SK-N-SH (cell line): ENCODE measurements at regions not wholly inside any gene's neighbourhood (a gene's known extent, or its start where the extent isn't known, plus 50 kb on each side); places are given as distances from the start of the nearest gene placed in this dataset.

Experiments
- CTCF ChIA-PET: fragments of 300-600, 350-600 bp; formaldehyde crosslinking; extraction: SDS; loops from one replicate; lab custom pipeline; 2021; lab: Yijun Ruan, JAX
- POLR2A ChIA-PET: fragments of 350-600 bp; sonication (Branson Sonifier 250); formaldehyde crosslinking; extraction: SDS; loops from one replicate; lab custom pipeline; 2020; ENCODE audit warnings: antibody characterized with exemption, inconsistent platforms; lab: Yijun Ruan, JAX
- DNase-seq: peaks from one replicate; pipeline ENCODE4 v3.0.0; 2012
- H2AFZ ChIP-seq: fragments of 200-600 bp; sonication (generic); 2 replicates; pipeline ENCODE4 v1.8.1; 2016; ENCODE audit warnings: antibody characterized with exemption, mild to moderate bottlenecking, low read depth
- H3F3A ChIP-seq: fragments of 200-600 bp; sonication (generic); replicated peaks from 2 replicates; pipeline ENCODE3; 2016; ENCODE audit warnings: antibody characterized with exemption, mild to moderate bottlenecking; ENCODE audit not compliant: insufficient read depth
- H3K27ac ChIP-seq, 2 experiments: fragments of 200-500 bp in 1 of 2; fragments of 200-600 bp in 1 of 2; sonication (Bioruptor generic) in 1 of 2; sonication (generic), shearing (Covaris generic) in 1 of 2; 2 replicates each; pipeline versions ENCODE4 v1.5.1 to v1.6.1; 2014 to 2016; ENCODE audit warnings: low read depth in 2 of 2, inconsistent platforms in 1 of 2, low read length in 1 of 2, mild to moderate bottlenecking in 1 of 2, mixed read lengths in 1 of 2
- H3K27me3 ChIP-seq: fragments of 200-600 bp; sonication (generic), shearing (Covaris generic); 2 replicates; pipeline ENCODE4 v1.6.1; 2016; ENCODE audit warnings: mixed run types; ENCODE audit not compliant: insufficient read depth
- H3K36me3 ChIP-seq, 2 experiments: fragments of 200-500 bp in 1 of 2; fragments of 200-600 bp in 1 of 2; sonication (Bioruptor generic) in 1 of 2; sonication (generic) in 1 of 2; replicated peaks in 1 of 2; 2 replicates each; pipeline versions ENCODE3 to v1.5.1; 2014 to 2016; ENCODE audit warnings: low read length in 1 of 2, mild to moderate bottlenecking in 1 of 2; ENCODE audit not compliant: insufficient read depth in 2 of 2, control insufficient read depth in 1 of 2
- H3K4me1 ChIP-seq, 2 experiments: fragments of 200-500 bp in 1 of 2; fragments of 200-600 bp in 1 of 2; sonication (Bioruptor generic) in 1 of 2; sonication (generic), shearing (Covaris generic) in 1 of 2; 2 replicates each; pipeline versions ENCODE4 v1.5.1 to v1.6.1; 2014 to 2016; ENCODE audit warnings: low read depth in 1 of 2, low read length in 1 of 2, mixed run types in 1 of 2; ENCODE audit not compliant: insufficient read depth in 2 of 2, control insufficient read depth in 1 of 2
- H3K4me2 ChIP-seq: fragments of 200-600 bp; sonication (generic), shearing (Covaris generic); 2 replicates; pipeline ENCODE4 v1.6.1; 2017; ENCODE audit warnings: mixed run types
- H3K4me3 ChIP-seq, 2 experiments: fragments of 200-500 bp in 1 of 2; fragments of 200-600 bp in 1 of 2; sonication (Bioruptor generic) in 1 of 2; sonication (generic), shearing (Covaris generic) in 1 of 2; 2 replicates each; pipeline versions ENCODE4 v1.5.1 to v1.8.1; 2014 to 2016; ENCODE audit warnings: low read depth in 2 of 2, inconsistent platforms in 1 of 2, low read length in 1 of 2, mild to moderate bottlenecking in 1 of 2, mixed read lengths in 1 of 2, moderate library complexity in 1 of 2
- H3K79me2 ChIP-seq: fragments of 200-600 bp; sonication (generic); 2 replicates; pipeline ENCODE4 v1.8.1; 2017; ENCODE audit warnings: mild to moderate bottlenecking; ENCODE audit not compliant: insufficient read depth
- H3K9ac ChIP-seq: fragments of 200-600 bp; sonication (generic); 2 replicates; pipeline ENCODE4 v1.6.1; 2017; ENCODE audit warnings: mixed run types
- H3K9me2 ChIP-seq: fragments of 200-600 bp; sonication (generic); 2 replicates; pipeline ENCODE4 v1.6.1; 2017; ENCODE audit warnings: mixed run types
- H3K9me3 ChIP-seq: fragments of 200-600 bp; sonication (generic); 2 replicates; pipeline ENCODE4 v1.6.1; 2017; ENCODE audit warnings: mixed run types, mild to moderate bottlenecking, moderate library complexity
- H4K20me1 ChIP-seq: fragments of 200-600 bp; sonication (generic); 2 replicates; pipeline ENCODE4 v1.6.1; 2017; ENCODE audit warnings: mild to moderate bottlenecking, mixed run types; ENCODE audit not compliant: insufficient read depth
- CHD2 ChIP-seq: fragments of 150-350 bp; IDR thresholded peaks from 2 replicates; pipeline ENCODE4 v1.6.1; 2018; ENCODE audit warnings: low read length; ENCODE audit not compliant: partially characterized antibody
- EZH2phosphoT487 ChIP-seq: fragments of 200-600 bp; sonication (generic); IDR thresholded peaks from 2 replicates; pipeline ENCODE4 v1.6.1; 2017; ENCODE audit warnings: low read depth, mixed run types, mild to moderate bottlenecking, antibody characterized with exemption, moderate library complexity, borderline replicate concordance
- FOSL2 ChIP-seq: IDR thresholded peaks from 2 replicates; pipeline ENCODE4 v1.4.0; 2012; ENCODE audit warnings: low read depth, mild to moderate bottlenecking, moderate library complexity, borderline replicate concordance
- FOXJ3 ChIP-seq: sonication (generic); formaldehyde crosslinking; IDR thresholded peaks from 2 replicates; pipeline ENCODE4 v1.5.1; 2020; ENCODE audit warnings: mild to moderate bottlenecking, missing genetic modification reagents
- FOXM1 ChIP-seq: IDR thresholded peaks from 2 replicates; pipeline ENCODE4 v1.4.0; 2012; ENCODE audit warnings: low read depth, mild to moderate bottlenecking
- GABPA ChIP-seq: IDR thresholded peaks from 2 replicates; pipeline ENCODE4 v1.4.0; 2012; ENCODE audit warnings: low read depth, mild to moderate bottlenecking
- GATA2 ChIP-seq: sonication (generic); formaldehyde crosslinking; IDR thresholded peaks from 2 replicates; pipeline ENCODE4 v1.5.0; 2020; ENCODE audit warnings: mild to moderate bottlenecking, missing genetic modification reagents
- IRF3 ChIP-seq: fragments of 150-350 bp; IDR thresholded peaks from 2 replicates; pipeline ENCODE4 v1.6.1; 2016; ENCODE audit warnings: mild to moderate bottlenecking, low read depth, low read length
- JUND ChIP-seq: IDR thresholded peaks from 2 replicates; pipeline ENCODE4 v1.4.0; 2012
- MAX ChIP-seq: IDR thresholded peaks from 2 replicates; pipeline ENCODE4 v1.4.0; 2012; ENCODE audit warnings: low read depth
- MEF2A ChIP-seq: IDR thresholded peaks from 2 replicates; pipeline ENCODE4 v1.4.0; 2012; ENCODE audit warnings: low read depth, borderline replicate concordance
- MXI1 ChIP-seq: IDR thresholded peaks from 2 replicates; pipeline ENCODE4 v1.6.1; 2012; ENCODE audit warnings: mild to moderate bottlenecking, low read depth, low read length, improper control_type of control experiment
- NFIC ChIP-seq: IDR thresholded peaks from 2 replicates; pipeline ENCODE4 v1.4.0; 2012; ENCODE audit warnings: borderline replicate concordance
- NRF1 ChIP-seq: IDR thresholded peaks from 2 replicates; pipeline ENCODE4 v1.6.1; 2012; ENCODE audit warnings: low read depth, mild to moderate bottlenecking, low read length
- PBX3 ChIP-seq: IDR thresholded peaks from 2 replicates; pipeline ENCODE4; 2012
- RAD21 ChIP-seq: IDR thresholded peaks from 2 replicates; pipeline ENCODE4 v1.6.1; 2012; ENCODE audit warnings: mild to moderate bottlenecking, low read length
- RXRA ChIP-seq: IDR thresholded peaks from 2 replicates; pipeline ENCODE4 v1.4.0; 2012; ENCODE audit warnings: low read depth, mild to moderate bottlenecking, borderline replicate concordance
- SIN3A ChIP-seq: IDR thresholded peaks from 2 replicates; pipeline ENCODE4 v1.6.1; 2012; ENCODE audit warnings: low read depth, mild to moderate bottlenecking, low read length, moderate library complexity, borderline replicate concordance
- TAF1 ChIP-seq: IDR thresholded peaks from 2 replicates; pipeline ENCODE4 v1.6.1; 2012; ENCODE audit warnings: low read depth, mild to moderate bottlenecking, low read length, moderate library complexity, borderline replicate concordance
- TEAD4 ChIP-seq: IDR thresholded peaks from 2 replicates; pipeline ENCODE4 v1.4.0; 2012; ENCODE audit warnings: mild to moderate bottlenecking, borderline replicate concordance; ENCODE audit not compliant: insufficient read depth
- USF1 ChIP-seq: IDR thresholded peaks from 2 replicates; pipeline ENCODE4 v1.4.0; 2012; ENCODE audit warnings: low read depth, borderline replicate concordance
- USF2 ChIP-seq: fragments of 150-350 bp; IDR thresholded peaks from 2 replicates; pipeline ENCODE4 v1.6.1; 2017; ENCODE audit warnings: antibody characterized with exemption, low read length, low read depth, borderline replicate concordance
- YY1 ChIP-seq: IDR thresholded peaks from 2 replicates; pipeline ENCODE4 v1.4.0; 2012; ENCODE audit warnings: low read depth, mild to moderate bottlenecking
- WGBS: methylation state at CpG from one replicate; pipeline ENCODE4 v1.1.6; 2017; ENCODE audit warnings: low lambda C conversion rate; 5-methylcytosine and 5-hydroxymethylcytosine counted together

- Histone ChIP-seq H4K20me1 (no peaks in the 10 kb centered on the region), H3K4me2 (no peak overlapping the region), H3K9ac (no peak overlapping the region), H3K27ac (no peak overlapping the region), H3K4me1 (no peaks in the 10 kb centered on the region; a peak in 1 of 4 replicates), H3F3A (no peaks in the 10 kb centered on the region), H2AFZ (no peak overlapping the region), H3K4me3 (no peak overlapping the region), H3K27me3 (no peaks in the 10 kb centered on the region), H3K36me3 (no peaks in the 10 kb centered on the region), H3K9me2 (no peaks in the 10 kb centered on the region), H3K9me3 (no peaks in the 10 kb centered on the region), H3K79me2 (no peaks in the 10 kb centered on the region)
- ChIA-PET CTCF (interaction anchor here (0.6 to 13.9 kb wide), 6 partner anchors 9 to 275 kb away, joined by 3 to 754 read pairs (median 6); partner anchors contain the start of genes LRIG2 and PPM1J), POLR2A (interaction anchor here (0.6 kb wide), 1 partner anchor 259 kb away, joined by 4 read pairs; no protein-coding TSS in a partner anchor)
- TF ChIP-seq MEF2A (no peak), TAF1 (no peak), RXRA (no peak), FOXJ3 (no peak), YY1 (no peak), TEAD4 (no peak), RAD21 (no peak), GABPA (no peak), GATA2 (CRISPR knock-in tag) (no peak), JUND (no peak), EZH2phosphoT487 (no peak), MXI1 (no peak), FOXM1 (no peak), USF1 (no peak), SIN3A (no peak), NFIC (no peak), NRF1 (no peak), IRF3 (no peak)
- no peak for DNase-seq
- 62% methylated on average over 3 of the region's 3 CpGs for WGBS
Observed at GRCh38 chr1:112798292-112798691, 83.2 kb upstream of the PPM1J start.

GRCh38 chr1:112797224-112797623 is 82.1 kb upstream of the PPM1J start:
- H2AFZ ChIP-seq, result no peak overlapping the region
- H3K4me2 ChIP-seq, result no peak overlapping the region
- no peaks in the 10 kb centered on the region for H4K20me1 ChIP-seq
- no peak for DNase-seq
- H3K27me3 ChIP-seq, result no peaks in the 10 kb centered on the region
- no peaks in the 10 kb centered on the region for H3F3A ChIP-seq
- no peaks in the 10 kb centered on the region for H3K9me2 ChIP-seq
- H3K9me3 ChIP-seq, result no peaks in the 10 kb centered on the region
- H3K36me3 ChIP-seq, result no peaks in the 10 kb centered on the region
- ChIA-PET POLR2A (interaction anchor here (0.6 kb wide), 1 partner anchor 15 kb away, joined by 5 read pairs; no protein-coding TSS in a partner anchor), CTCF (interaction anchor here (0.8 to 13.9 kb wide), 6 partner anchors 9 to 406 kb away, joined by 3 to 754 read pairs (median 5); partner anchors contain the start of genes LRIG2 and PPM1J)
- no peak overlapping the region for H3K9ac ChIP-seq
- H3K27ac ChIP-seq, result no peak overlapping the region
- H3K4me3 ChIP-seq, result no peak overlapping the region
- no peaks in the 10 kb centered on the region for H3K79me2 ChIP-seq
- H3K4me1 ChIP-seq, result no peaks in the 10 kb centered on the region; a peak in 1 of 4 replicates
- WGBS, result 94% methylated on average over 2 of the region's 2 CpGs
- TF ChIP-seq MAX (no peak), CHD2 (no peak), FOSL2 (no peak), GABPA (no peak), RAD21 (no peak), EZH2phosphoT487 (no peak), PBX3 (no peak), IRF3 (no peak), USF2 (no peak)
